B cell (primary cell): ENCODE measurements at regions not wholly inside any gene's neighbourhood (a gene's known extent, or its start where the extent isn't known, plus 50 kb on each side); places are given as distances from the start of the nearest gene placed in this dataset.

ENCODE experiments used
- ATAC-seq: fragments of 200-7000 bp; cut with Tn5 transposase; one replicate; pipeline ENCODE4 v1.10.0; 2021; ENCODE audit warnings: low read depth, mild to moderate bottlenecking, moderate number of reproducible peaks, moderate library complexity
- CTCF ChIA-PET: fragments of 350-600 bp; sonication (Branson Sonifier 250); formaldehyde crosslinking; loops from one replicate; lab custom pipeline; 2021; ENCODE audit warnings: antibody characterized with exemption, inconsistent platforms; lab: Charles Lee
- POLR2A ChIA-PET: fragments of 350-600 bp; sonication (Branson Sonifier 250); formaldehyde crosslinking; loops from one replicate; lab custom pipeline; 2021; ENCODE audit warnings: antibody characterized with exemption; lab: Charles Lee
- DNase-seq: peaks from one replicate; pipeline ENCODE4 v3.0.0; 2013
- H2AFZ ChIP-seq: 2 replicates; pipeline ENCODE4 v1.6.1; 2012; ENCODE audit warnings: mild to moderate bottlenecking, low read depth, low read length; ENCODE audit not compliant: insufficient read depth, poor library complexity, severe bottlenecking
- H3K27ac ChIP-seq, 2 donors: 1 replicate in 1 of 2; 2 replicates in 1 of 2; pipeline ENCODE4 v1.5.1; 2012 to 2013; ENCODE audit warnings: low read length in 2 of 2, mild to moderate bottlenecking in 2 of 2, moderate library complexity in 1 of 2
- H3K27me3 ChIP-seq, 4 experiments: fragments of 200-600 bp in 1 of 4; sonication (generic) in 1 of 4; replicated peaks in 1 of 4; 1 replicate in 2 of 4; 2 replicates in 2 of 4; pipeline versions ENCODE4 v1.6.1 to v1.7.0; 2013 to 2016; ENCODE audit warnings: low read length in 3 of 4, mild to moderate bottlenecking in 2 of 4, mixed read lengths in 1 of 4, moderate library complexity in 1 of 4; ENCODE audit not compliant: insufficient read depth in 4 of 4, control insufficient read depth in 3 of 4; ENCODE audit errors: control extremely low read depth in 1 of 4
- H3K36me3 ChIP-seq, 2 experiments: replicated peaks in 1 of 2; 1 replicate in 1 of 2; 2 replicates in 1 of 2; pipeline versions ENCODE4 v1.6.1 to v1.7.1; 2013; ENCODE audit warnings: low read length in 1 of 2; ENCODE audit not compliant: insufficient read depth in 2 of 2, control insufficient read depth in 1 of 2; ENCODE audit errors: control extremely low read depth in 1 of 2, extremely low read depth in 1 of 2
- H3K4me1 ChIP-seq, 2 donors: fragments of 200-600 bp in 1 of 2; sonication (generic) in 1 of 2; 1 replicate in 1 of 2; 2 replicates in 1 of 2; pipeline versions ENCODE4 v1.5.1 to v1.6.1; 2013 to 2017; ENCODE audit warnings: low read length in 2 of 2; ENCODE audit not compliant: control insufficient read depth in 2 of 2, insufficient read depth in 2 of 2
- H3K4me2 ChIP-seq: replicated peaks from 2 replicates; pipeline ENCODE3; 2012; ENCODE audit warnings: mild to moderate bottlenecking, low read depth, low read length; ENCODE audit not compliant: poor library complexity, severe bottlenecking
- H3K4me3 ChIP-seq, 5 experiments: fragments of 200-600 bp in 1 of 5; sonication (generic) in 1 of 5; 1 replicate in 3 of 5; 2 replicates in 2 of 5; pipeline versions ENCODE4 v1.5.1 to v1.7.0; 2011 to 2016; ENCODE audit warnings: low read length in 4 of 5, mild to moderate bottlenecking in 4 of 5, low read depth in 2 of 5, control low read depth in 1 of 5, moderate library complexity in 1 of 5; ENCODE audit not compliant: insufficient read depth in 1 of 5; ENCODE audit errors: control extremely low read depth in 1 of 5, extremely low read depth in 1 of 5
- H3K79me2 ChIP-seq: fragments of 200-600 bp; sonication (generic); one replicate; pipeline ENCODE4 v1.6.0; 2016; ENCODE audit warnings: low read length; ENCODE audit not compliant: control insufficient read depth, insufficient read depth
- H3K9ac ChIP-seq: fragments of 200-600 bp; sonication (generic); 2 replicates; pipeline ENCODE4 v1.6.1; 2017; ENCODE audit warnings: mild to moderate bottlenecking, low read length, moderate library complexity
- H3K9me3 ChIP-seq, 3 donors: one replicate each; pipeline versions ENCODE4 v1.6.1 to v1.7.1; 2013; ENCODE audit warnings: low read length in 2 of 3; ENCODE audit not compliant: control insufficient read depth in 2 of 3, insufficient read depth in 1 of 3; ENCODE audit errors: control extremely low read depth in 1 of 3
- H4K20me1 ChIP-seq: 2 replicates; pipeline ENCODE4 v1.6.0; 2012; ENCODE audit warnings: mild to moderate bottlenecking, low read length; ENCODE audit not compliant: insufficient read depth, control insufficient read depth, poor library complexity, severe bottlenecking
- H3K27ac Mint-ChIP-seq: one replicate; pipeline ENCODE4 v1.8.0; 2021; ENCODE audit warnings: mixed read lengths
- H3K27me3 Mint-ChIP-seq: one replicate; pipeline ENCODE4 v1.8.0; 2021; ENCODE audit warnings: mixed read lengths
- H3K4me1 Mint-ChIP-seq: one replicate; pipeline ENCODE4 v1.8.0; 2021; ENCODE audit warnings: mixed read lengths
- H3K4me3 Mint-ChIP-seq: one replicate; pipeline ENCODE4 v1.8.0; 2021; ENCODE audit warnings: mixed read lengths
- H3K9me3 Mint-ChIP-seq: one replicate; pipeline ENCODE4 v1.8.0; 2022; ENCODE audit warnings: mixed read lengths; ENCODE audit not compliant: insufficient read depth
- EZH2 ChIP-seq: IDR thresholded peaks from 2 replicates; pipeline ENCODE4 v1.6.1; 2012; ENCODE audit warnings: borderline replicate concordance, low read depth, mild to moderate bottlenecking, moderate library complexity, low read length; ENCODE audit not compliant: insufficient read depth, poor library complexity, severe bottlenecking
- WGBS: methylation state at CpG from one replicate; pipeline ENCODE4 v1.1.5; 2013; ENCODE audit warnings: missing lambda C conversion rate; ENCODE audit not compliant: insufficient coverage; 5-methylcytosine and 5-hydroxymethylcytosine counted together
- intact Hi-C: fragments of 100-400 bp; cut with micrococcal nuclease; formaldehyde crosslinking; loops from one replicate; pipeline ENCODE4 v1.10.0; 2022
- TF ChIP-seq, protein P1 (sequence below): fragments of 200-600 bp; IDR thresholded peaks from one replicate; pipeline ENCODE4 v1.8.0; 2022; ENCODE audit warnings: antibody characterized with exemption, mild to moderate bottlenecking

DNA sequence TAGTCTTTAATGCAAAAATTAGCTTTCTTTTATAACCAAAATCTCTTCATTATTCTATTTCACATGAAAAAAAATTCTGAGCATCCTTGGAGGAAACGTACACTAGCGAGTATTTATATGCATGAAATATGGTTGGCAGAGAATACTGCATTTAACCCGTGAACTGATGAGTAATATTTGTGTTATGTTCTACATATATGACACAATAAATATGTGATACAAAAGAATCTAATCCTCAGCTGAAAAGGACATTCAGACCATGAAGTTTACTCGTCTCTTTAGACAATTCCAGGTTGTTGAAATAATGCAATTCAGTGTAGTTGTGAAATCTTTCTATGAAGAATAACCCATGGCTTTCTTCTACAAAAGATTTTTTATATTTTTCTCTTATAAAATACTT is 524.8 kb upstream of the MAN1A1 start:
- no CpG with 5 or more reads among the region's 4 CpGs for WGBS
- POLR2A ChIA-PET, result no interaction called here
- Mint-ChIP-seq H3K9me3 (no peaks in the 10 kb centered on the region), H3K27ac (no peak overlapping the region), H3K27me3 (no peaks in the 10 kb centered on the region), H3K4me3 (no peak overlapping the region), H3K4me1 (no peaks in the 10 kb centered on the region)
- Histone ChIP-seq H3K4me3 (no peak overlapping the region), H2AFZ (no peak overlapping the region), H3K9me3 (no peaks in the 10 kb centered on the region), H3K27me3 (no peaks in the 10 kb centered on the region), H3K4me2 (no peak overlapping the region), H3K27ac (no peak overlapping the region), H3K4me1 (no peaks in the 10 kb centered on the region), H4K20me1 (no peaks in the 10 kb centered on the region), H3K36me3 (no peaks in the 10 kb centered on the region), H3K9ac (no peak overlapping the region), H3K79me2 (no peaks in the 10 kb centered on the region)
- CTCF ChIA-PET, result no interaction called here
- ATAC-seq (no peak), DNase-seq (no peak)
- intact Hi-C loops, result no loop called here
- TF ChIP-seq, protein P1, sequence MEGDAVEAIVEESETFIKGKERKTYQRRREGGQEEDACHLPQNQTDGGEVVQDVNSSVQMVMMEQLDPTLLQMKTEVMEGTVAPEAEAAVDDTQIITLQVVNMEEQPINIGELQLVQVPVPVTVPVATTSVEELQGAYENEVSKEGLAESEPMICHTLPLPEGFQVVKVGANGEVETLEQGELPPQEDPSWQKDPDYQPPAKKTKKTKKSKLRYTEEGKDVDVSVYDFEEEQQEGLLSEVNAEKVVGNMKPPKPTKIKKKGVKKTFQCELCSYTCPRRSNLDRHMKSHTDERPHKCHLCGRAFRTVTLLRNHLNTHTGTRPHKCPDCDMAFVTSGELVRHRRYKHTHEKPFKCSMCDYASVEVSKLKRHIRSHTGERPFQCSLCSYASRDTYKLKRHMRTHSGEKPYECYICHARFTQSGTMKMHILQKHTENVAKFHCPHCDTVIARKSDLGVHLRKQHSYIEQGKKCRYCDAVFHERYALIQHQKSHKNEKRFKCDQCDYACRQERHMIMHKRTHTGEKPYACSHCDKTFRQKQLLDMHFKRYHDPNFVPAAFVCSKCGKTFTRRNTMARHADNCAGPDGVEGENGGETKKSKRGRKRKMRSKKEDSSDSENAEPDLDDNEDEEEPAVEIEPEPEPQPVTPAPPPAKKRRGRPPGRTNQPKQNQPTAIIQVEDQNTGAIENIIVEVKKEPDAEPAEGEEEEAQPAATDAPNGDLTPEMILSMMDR, result no peak
- no peak for TF ChIP-seq EZH2

GRCh38 chr6:119873107-119873506 is 523.5 kb upstream of the MAN1A1 start:
- DNase-seq (no peak), ATAC-seq (no peak)
- Histone ChIP-seq H3K27me3 (no peaks in the 10 kb centered on the region), H3K79me2 (no peaks in the 10 kb centered on the region), H3K4me2 (no peak overlapping the region), H3K4me3 (no peak overlapping the region), H4K20me1 (no peaks in the 10 kb centered on the region), H3K9me3 (no peaks in the 10 kb centered on the region), H3K4me1 (no peaks in the 10 kb centered on the region), H3K36me3 (no peaks in the 10 kb centered on the region), H2AFZ (no peak overlapping the region), H3K9ac (no peak overlapping the region), H3K27ac (no peak overlapping the region)
- H3K4me3 Mint-ChIP-seq, result no peak overlapping the region
- intact Hi-C loops, result no loop called here
- TF ChIP-seq, protein P1, result no peak
- TF ChIP-seq EZH2, result no peak
- WGBS, result no CpG with 5 or more reads among the region's 1 CpG
- H3K27ac Mint-ChIP-seq, result no peak overlapping the region
- POLR2A ChIA-PET, result no interaction called here
- no peaks in the 10 kb centered on the region for H3K4me1 Mint-ChIP-seq
- H3K27me3 Mint-ChIP-seq, result no peaks in the 10 kb centered on the region
- CTCF ChIA-PET, result no interaction called here
- no peaks in the 10 kb centered on the region for H3K9me3 Mint-ChIP-seq
